HCT116 (cell line): ENCODE measurements at regions not wholly inside any gene's neighbourhood (a gene's known extent, or its start where the extent isn't known, plus 50 kb on each side); places are given as distances from the start of the nearest gene placed in this dataset.

Experiments used
- ATAC-seq: fragments of 200-7000 bp; cut with Tn5 transposase; 2 replicates; pipeline ENCODE4 v1.9.1; 2020; ENCODE audit warnings: mild to moderate bottlenecking, moderate library complexity
- BruUV-seq: library from RNA; stranded (reverse); fragments of 400-500 nt; replicated peaks from 2 replicates; lab custom pipeline; 2021; lab: Mats Ljungman, UMichigan
- CTCF ChIA-PET: fragments of 300-600 bp; sonication (Branson Sonifier 250); formaldehyde crosslinking; loops from one replicate; lab custom pipeline; 2021; ENCODE audit warnings: antibody characterized with exemption; lab: Charles Lee
- POLR2A ChIA-PET: fragments of 300-600, 350-600 bp; sonication (Branson Sonifier 250); formaldehyde crosslinking; loops from one replicate; lab custom pipeline; 2021; ENCODE audit warnings: antibody characterized with exemption; lab: Charles Lee
- RAD21 ChIA-PET, 2 experiments: fragments of 300-600 bp; sonication (Branson Sonifier 250); formaldehyde crosslinking; loops; one replicate each; lab custom pipeline; 2023; ENCODE audit warnings: low total read pairs in 2 of 2; ENCODE audit not compliant: uncharacterized antibody in 2 of 2, unreplicated experiment in 2 of 2, low non-redundant PET in 1 of 2; lab: Charles Lee
- DNase-seq: peaks from one replicate; pipeline ENCODE4 v3.0.0-alpha.2; 2010; ENCODE audit warnings: low read depth, low spot score
- H2AFZ ChIP-seq: fragments of 200-600 bp; shearing (Covaris generic), sonication (generic); 2 replicates; pipeline ENCODE4 v1.6.1; 2017; ENCODE audit warnings: low read depth, mixed run types, mixed read lengths, antibody characterized with exemption, low read length; ENCODE audit not compliant: poor library complexity, severe bottlenecking
- H3K27ac ChIP-seq: 2 replicates; pipeline ENCODE4 v1.5.1; 2012; ENCODE audit warnings: low read depth, low read length
- H3K27me3 ChIP-seq: fragments of 200-600 bp; sonication (generic); 2 replicates; pipeline ENCODE4 v1.6.1; 2016; ENCODE audit warnings: mixed run types, low read length, mixed read lengths; ENCODE audit not compliant: insufficient read depth
- H3K36me3 ChIP-seq, 2 experiments: fragments of 200-500 bp in 1 of 2; fragments of 200-600 bp in 1 of 2; sonication (Bioruptor generic) in 1 of 2; sonication (generic) in 1 of 2; 2 replicates each; pipeline versions ENCODE4 v1.5.1 to v1.6.1; 2014 to 2016; ENCODE audit warnings: low read length in 2 of 2, inconsistent platforms in 1 of 2, mixed read lengths in 1 of 2, mixed run types in 1 of 2; ENCODE audit not compliant: insufficient read depth in 2 of 2, control insufficient read depth in 1 of 2
- H3K4me1 ChIP-seq, 2 experiments: fragments of 200-600 bp in 1 of 2; sonication (generic) in 1 of 2; 2 replicates each; pipeline versions ENCODE4 v1.5.1 to v1.6.1; 2012 to 2017; ENCODE audit warnings: low read length in 2 of 2, inconsistent platforms in 1 of 2, mild to moderate bottlenecking in 1 of 2, mixed read lengths in 1 of 2, mixed run types in 1 of 2, moderate library complexity in 1 of 2; ENCODE audit not compliant: insufficient read depth in 2 of 2, control insufficient read depth in 1 of 2
- H3K4me2 ChIP-seq: fragments of 200-600 bp; sonication (generic); 2 replicates; pipeline ENCODE4 v1.6.1; 2017; ENCODE audit warnings: mixed run types, low read length, mixed read lengths
- H3K4me3 ChIP-seq, 2 experiments: fragments of 200-600 bp in 1 of 2; sonication (generic) in 1 of 2; replicated peaks in 1 of 2; 2 replicates each; pipeline ENCODE4 v1.5.1; 2011 to 2016; ENCODE audit warnings: low read length in 2 of 2, control low read depth in 1 of 2, low read depth in 1 of 2, mild to moderate bottlenecking in 1 of 2, mixed read lengths in 1 of 2, mixed run types in 1 of 2
- H3K79me2 ChIP-seq: fragments of 200-600 bp; sonication (generic); 2 replicates; pipeline ENCODE4 v1.6.1; 2017; ENCODE audit warnings: mild to moderate bottlenecking, mixed run types, low read length, moderate library complexity, mixed read lengths; ENCODE audit not compliant: insufficient read depth
- H3K9ac ChIP-seq: fragments of 200-600 bp; sonication (generic); 2 replicates; pipeline ENCODE4 v1.6.1; 2016; ENCODE audit warnings: low read length, mixed read lengths
- H3K9me2 ChIP-seq: fragments of 200-600 bp; sonication (generic), shearing (Covaris generic); 2 replicates; pipeline ENCODE4 v1.6.1; 2017; ENCODE audit warnings: mixed run types, mild to moderate bottlenecking, moderate library complexity; ENCODE audit not compliant: insufficient read depth
- H3K9me3 ChIP-seq, 2 experiments: fragments of 200-500 bp in 1 of 2; fragments of 200-600 bp in 1 of 2; sonication (Bioruptor generic) in 1 of 2; sonication (generic) in 1 of 2; 2 replicates each; pipeline ENCODE4 v1.6.1; 2014 to 2017; ENCODE audit warnings: low read length in 2 of 2, mixed read lengths in 2 of 2, inconsistent platforms in 1 of 2, low read depth in 1 of 2, mild to moderate bottlenecking in 1 of 2, mixed run types in 1 of 2, moderate library complexity in 1 of 2; ENCODE audit not compliant: control insufficient read depth in 1 of 2, insufficient read depth in 1 of 2
- H4K20me1 ChIP-seq: fragments of 200-600 bp; sonication (generic), shearing (Covaris generic); 2 replicates; pipeline ENCODE4 v1.6.1; 2017; ENCODE audit warnings: mixed run types, mild to moderate bottlenecking, moderate library complexity; ENCODE audit not compliant: insufficient read depth
- EGR1 ChIP-seq: IDR thresholded peaks from 2 replicates; pipeline ENCODE4 v1.6.1; 2012; ENCODE audit warnings: low read depth
- EZH2phosphoT487 ChIP-seq: fragments of 200-600 bp; IDR thresholded peaks from 2 replicates; pipeline ENCODE4 v1.6.1; 2018; ENCODE audit warnings: antibody characterized with exemption, borderline replicate concordance
- POLR2AphosphoS5 ChIP-seq: IDR thresholded peaks from 2 replicates; pipeline ENCODE4 v1.6.1; 2011; ENCODE audit warnings: mild to moderate bottlenecking, low read depth, low read length, moderate library complexity
- SRF ChIP-seq: IDR thresholded peaks from 2 replicates; pipeline ENCODE4 v1.6.1; 2012; ENCODE audit warnings: low read depth
- TCF7L2 ChIP-seq: IDR thresholded peaks from 2 replicates; pipeline ENCODE4 v1.7.0; 2011; ENCODE audit warnings: borderline replicate concordance, inconsistent platforms; ENCODE audit not compliant: insufficient read depth, insufficient read length; ENCODE audit errors: extremely low read depth
- ZBTB33 ChIP-seq: IDR thresholded peaks from 2 replicates; pipeline ENCODE4 v1.6.1; 2011; ENCODE audit warnings: mild to moderate bottlenecking, low read length, moderate library complexity; ENCODE audit not compliant: insufficient replicate concordance; ENCODE audit errors: extremely low read depth
- ZFX ChIP-seq: fragments of 450-650 bp; IDR thresholded peaks from 2 replicates; pipeline ENCODE4 v1.6.1; 2017
- intact Hi-C: fragments of 100-400 bp; cut with micrococcal nuclease; formaldehyde crosslinking; loops from 2 replicates; pipeline ENCODE4 v1.10.0; 2022

GRCh38 chr19:28324275-28325060 lies 888.5 kb downstream of the UQCRFS1 start:
- no peak overlapping the region for H3K27ac ChIP-seq
- H3K79me2 ChIP-seq: no peaks in the 10 kb centered on the region
- intact Hi-C loops: no loop called here
- no peaks in the 10 kb centered on the region for H3K4me1 ChIP-seq
- ATAC-seq: no peak
- ChIA-PET CTCF (no interaction called here), RAD21 (no interaction called here), POLR2A (no interaction called here)
- BruUV-seq: no TSS peak
- no peaks in the 10 kb centered on the region for H3K27me3 ChIP-seq
- H3K36me3 ChIP-seq: no peaks in the 10 kb centered on the region
- no peaks in the 10 kb centered on the region for H4K20me1 ChIP-seq
- H3K9ac ChIP-seq: no peak overlapping the region
- no peak for DNase-seq
- no peak overlapping the region for H2AFZ ChIP-seq
- H3K9me3 ChIP-seq: peaks cover 1 to 3% of the 10 kb centered on the region in 2 experiments; a peak in 2 of 4 replicates
- H3K4me2 ChIP-seq: no peak overlapping the region
- no peak overlapping the region for H3K4me3 ChIP-seq
- TF ChIP-seq EZH2phosphoT487 (no peak), SRF (no peak), TCF7L2 (no peak), ZFX (no peak), POLR2AphosphoS5 (no peak), ZBTB33 (no peak), EGR1 (no peak)
- no peaks in the 10 kb centered on the region for H3K9me2 ChIP-seq
